Right ventricle myocardium superior (tissue), 1 donor: ENCODE measurements at regions not wholly inside any gene's neighbourhood (a gene's known extent, or its start where the extent isn't known, plus 50 kb on each side); places are given as distances from the start of the nearest gene placed in this dataset.

Experiments used
- ATAC-seq: fragments of 200-7000 bp; cut with Tn5 transposase; one replicate; pipeline ENCODE4 v1.9.1; 2020; ENCODE audit warnings: mild to moderate bottlenecking; ENCODE audit not compliant: poor library complexity
- DNase-seq: peaks from one replicate; pipeline ENCODE4 v3.0.0-alpha.2; 2020
- intact Hi-C: fragments of 100-400 bp; cut with DNase I; formaldehyde crosslinking; loops from one replicate; pipeline ENCODE4 v1.11.2; 2022
- donor health status: DM: no; HTN: yes; CAD: no; lungs with severe emphysema.

DNA sequence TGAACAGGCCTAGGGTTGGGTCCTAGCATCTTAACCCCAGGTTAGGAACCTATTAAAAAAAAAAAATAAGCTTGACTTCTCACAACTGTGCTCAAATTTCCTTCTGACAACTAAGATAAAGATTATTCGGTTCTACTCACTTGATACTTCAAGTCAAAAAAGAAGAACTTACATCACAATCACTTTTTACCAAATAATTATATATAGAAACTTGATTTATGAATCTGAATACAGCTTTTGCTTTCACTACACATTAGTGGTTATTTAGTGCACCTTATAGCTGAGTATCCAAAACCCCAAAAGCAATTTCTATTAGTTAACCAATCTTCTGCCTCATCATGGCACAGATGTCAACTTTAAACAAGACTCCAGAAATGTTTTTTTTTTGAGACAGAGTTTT is 119.0 kb upstream of the DST start:
- intact Hi-C loops: no loop called here
- ATAC-seq (no peak), DNase-seq (no peak)

DNA sequence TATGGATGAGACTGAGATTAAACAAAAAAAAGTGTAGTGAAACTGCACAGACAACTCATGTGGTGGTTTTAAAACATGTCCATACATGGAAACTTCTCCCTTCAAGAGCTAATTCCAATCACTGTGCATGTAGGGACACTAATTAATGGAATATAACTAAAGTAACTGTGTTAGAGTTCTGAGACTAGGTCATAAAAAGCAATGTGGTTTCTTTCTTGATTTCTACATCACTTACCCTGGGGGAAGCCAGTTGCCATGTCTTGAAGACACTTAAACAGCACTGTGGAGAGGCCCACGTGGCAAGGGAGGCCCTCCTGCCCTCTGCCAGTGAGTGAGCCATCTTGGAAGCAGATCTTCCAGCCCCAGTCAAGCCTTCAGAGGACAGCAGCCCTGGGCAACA is 118.2 kb upstream of the DST start:
- ATAC-seq (no peak), DNase-seq (no peak)
- intact Hi-C loops: no loop called here

DNA sequence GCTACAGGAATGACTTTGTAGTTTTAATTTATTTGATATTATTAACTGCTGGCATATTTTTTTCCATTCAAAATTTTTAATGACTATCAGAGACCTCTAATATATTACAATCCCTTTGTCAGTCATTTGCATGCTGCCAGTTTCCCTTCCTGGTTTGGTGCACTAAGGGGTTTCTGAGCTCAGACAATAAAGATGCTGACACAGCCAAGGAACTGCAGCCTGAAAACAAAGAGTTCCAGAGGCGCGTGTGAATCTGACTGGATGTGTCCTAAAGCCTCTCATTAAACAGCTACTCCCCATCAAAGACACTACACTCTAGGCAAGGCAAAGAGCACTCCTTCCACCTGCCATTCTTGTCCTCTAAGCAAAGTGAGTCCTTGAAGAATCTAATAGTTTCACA is 116.8 kb upstream of the DST start:
- DNase-seq (no peak), ATAC-seq (no peak)
- intact Hi-C loops: loop anchor here (5.0 kb wide), 1 partner anchor 47 kb away; no protein-coding TSS in a partner anchor

DNA sequence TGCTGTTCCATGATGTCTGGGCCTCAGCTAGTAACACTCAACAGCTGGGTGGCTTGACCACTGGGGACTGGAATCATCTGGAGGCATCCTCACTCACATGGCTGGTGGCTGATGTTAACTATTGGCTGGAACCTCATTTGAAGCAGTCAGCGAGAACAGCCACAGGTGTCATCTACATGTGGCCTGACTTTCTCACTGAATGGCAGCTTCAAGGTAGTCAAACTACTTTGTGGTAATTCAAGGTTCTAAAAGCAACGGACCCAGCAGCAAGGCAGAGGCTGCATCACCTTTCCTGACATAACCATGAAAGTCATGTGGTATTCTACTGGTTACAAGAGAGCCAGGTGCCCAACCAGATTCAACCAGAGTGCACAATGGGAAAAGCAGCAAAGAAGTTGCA is 115.9 kb upstream of the DST start:
- ATAC-seq (no peak), DNase-seq (no peak)
- intact Hi-C loops: loop anchor here (5.0 kb wide), 1 partner anchor 46 kb away; no protein-coding TSS in a partner anchor

DNA sequence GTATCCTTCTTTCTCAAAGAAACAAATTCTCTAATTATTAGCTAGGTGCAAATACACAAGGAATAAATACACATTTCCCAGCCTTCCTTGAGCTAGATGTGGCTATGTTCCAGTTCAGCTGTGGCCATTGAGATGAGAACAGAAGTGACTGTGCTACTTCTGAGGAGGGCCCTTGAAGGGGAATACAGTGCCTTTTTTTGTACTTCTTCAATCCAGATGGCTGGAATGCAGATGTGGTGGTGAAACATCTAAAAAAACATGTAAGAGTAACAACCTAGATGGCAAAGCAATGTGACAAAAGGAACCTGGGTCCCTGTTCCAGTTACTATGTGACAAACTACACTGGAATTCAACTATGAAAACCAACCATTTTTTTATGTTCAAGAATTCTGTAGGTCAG is 115.4 kb upstream of the DST start:
- no peak for ATAC-seq
- intact Hi-C loops: loop anchor here (5.0 kb wide), 1 partner anchor 46 kb away; no protein-coding TSS in a partner anchor

DNA sequence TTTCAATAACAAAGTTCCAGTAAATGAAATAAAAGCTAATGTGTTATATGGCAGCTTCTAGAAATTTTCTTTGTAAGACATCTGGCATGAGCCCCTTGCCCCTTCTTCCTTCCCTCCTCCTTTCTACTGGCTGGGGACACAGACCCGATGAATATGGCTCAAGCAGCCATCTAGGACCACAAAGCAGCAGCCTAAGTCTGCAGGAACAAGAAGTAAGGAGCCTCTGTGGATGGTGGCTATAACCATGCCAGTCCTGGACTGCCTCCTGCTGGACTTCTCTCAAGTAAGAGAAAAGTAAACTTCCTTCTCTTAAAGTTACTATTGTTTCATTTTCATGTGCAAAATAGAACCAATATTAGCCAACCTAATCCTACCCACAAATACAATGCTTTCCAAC is 114.9 kb upstream of the DST start:
- peak; percentile 35 for ATAC-seq
- no peak for DNase-seq
- intact Hi-C loops: loop anchor here (5.0 kb wide), 1 partner anchor 45 kb away; no protein-coding TSS in a partner anchor

More for the DNA sequence above, 115.4 kb upstream of the DST start:
- DNase-seq: no peak

DNA sequence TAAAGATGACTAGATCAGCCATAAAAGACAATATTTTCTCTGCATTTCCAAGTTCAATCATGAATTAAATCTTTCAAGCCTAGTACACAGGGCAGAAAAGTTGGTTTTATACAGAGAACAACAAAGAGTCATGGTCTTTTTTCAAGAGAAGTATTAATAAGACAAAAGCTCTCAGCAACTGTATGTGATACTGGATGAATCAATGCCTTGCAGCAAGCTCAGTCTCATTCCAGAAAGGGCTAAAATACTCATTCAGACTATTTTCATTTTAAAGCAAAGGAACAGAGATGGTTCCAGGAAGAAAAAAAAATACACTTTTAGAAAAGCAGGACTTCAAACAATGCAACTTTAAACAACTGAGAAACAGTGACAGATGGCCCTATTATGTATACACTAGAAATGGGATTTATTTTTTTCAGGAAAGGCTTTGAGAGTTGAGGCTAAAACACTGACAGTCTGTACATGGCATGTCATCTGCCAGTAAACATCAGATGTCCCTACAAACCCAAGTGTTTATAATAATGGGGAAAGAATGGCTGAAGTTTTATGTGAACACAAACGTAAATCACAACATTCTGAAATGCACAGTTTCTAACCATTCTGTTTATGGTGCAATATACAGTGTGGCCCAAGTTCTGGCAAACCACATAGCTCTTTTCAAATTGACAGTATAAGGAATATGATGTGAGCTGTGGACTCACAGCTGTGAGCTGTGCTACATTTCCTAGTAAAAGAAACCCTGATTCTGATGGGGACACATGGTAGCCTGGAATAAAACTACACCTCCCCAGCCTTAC is 114.3 kb upstream of the DST start:
- no peak for ATAC-seq
- DNase-seq: no peak
- intact Hi-C loops: loop anchor here (5.0 kb wide), 1 partner anchor 45 kb away; no protein-coding TSS in a partner anchor

DNA sequence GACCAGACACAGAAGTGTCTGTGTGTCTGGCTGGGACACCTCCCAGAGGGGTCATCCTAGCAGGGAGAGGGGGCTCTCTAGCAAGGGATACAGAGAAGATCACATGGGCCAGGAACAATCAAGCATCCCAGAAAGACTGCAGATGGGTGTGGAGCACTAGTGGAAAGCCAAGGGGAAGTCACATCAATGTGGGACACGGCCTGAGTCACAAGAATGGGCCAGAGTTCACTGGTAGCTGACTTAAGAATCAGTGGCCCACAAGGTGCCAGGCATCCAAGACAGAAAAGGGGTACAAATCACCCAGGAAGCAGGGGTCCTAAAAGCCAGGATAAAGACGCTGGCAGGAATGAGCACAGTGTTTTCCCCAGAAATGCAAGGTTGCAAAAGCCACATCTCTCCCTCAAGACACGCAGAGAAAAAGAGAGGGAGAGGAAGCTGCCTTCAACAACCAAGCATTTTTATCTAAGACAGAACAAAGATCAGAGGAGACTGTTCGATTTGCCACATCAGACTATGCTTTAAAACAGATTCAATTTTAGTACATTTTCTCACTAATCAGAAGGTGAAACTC is 113.6 kb upstream of the DST start:
- ATAC-seq (peak; percentile 28), DNase-seq (no peak)
- intact Hi-C loops: loop anchor here (5.0 kb wide), 1 partner anchor 44 kb away; no protein-coding TSS in a partner anchor

DNA sequence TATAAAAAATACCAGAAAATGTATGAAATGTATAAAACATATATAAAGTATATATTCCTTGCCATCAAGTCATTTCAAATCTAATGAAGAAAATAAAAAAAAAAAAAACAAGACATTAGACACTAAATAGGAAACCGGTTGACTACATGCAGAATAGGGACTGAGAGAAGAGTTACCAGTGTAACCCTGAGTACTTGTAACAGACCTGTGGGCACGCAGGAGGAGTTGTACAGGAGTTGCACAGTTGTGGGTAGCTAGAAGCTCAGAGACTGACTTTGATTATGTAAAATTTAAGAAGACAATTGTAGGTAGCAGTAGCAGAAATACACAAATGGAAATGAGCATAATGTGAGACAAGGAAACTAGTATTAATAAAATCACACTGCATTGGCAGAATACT is 112.4 kb upstream of the DST start:
- intact Hi-C loops: loop anchor here (5.0 kb wide), 1 partner anchor 43 kb away; no protein-coding TSS in a partner anchor
- ATAC-seq: peak; percentile 57
- no peak for DNase-seq

DNA sequence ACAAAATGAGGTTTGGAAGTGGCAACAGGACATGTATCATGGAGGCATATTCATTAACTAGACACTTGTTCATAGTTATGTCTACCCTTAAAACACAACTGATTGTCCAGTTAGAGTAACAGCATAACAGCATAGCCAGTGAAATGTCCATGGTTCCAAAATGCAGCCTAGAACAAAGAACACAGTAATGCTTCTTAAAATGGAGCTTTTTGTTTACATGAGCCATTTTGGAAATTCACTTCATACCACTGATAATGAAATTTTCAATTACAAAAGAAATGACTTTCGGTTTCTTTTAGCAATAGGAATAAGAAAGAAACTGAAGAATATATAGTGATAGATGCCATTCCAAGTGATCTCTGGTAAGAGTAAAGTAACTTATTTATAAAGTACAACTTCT is 111.1 kb upstream of the DST start:
- DNase-seq (no peak), ATAC-seq (no peak)
- intact Hi-C loops: no loop called here

DNA sequence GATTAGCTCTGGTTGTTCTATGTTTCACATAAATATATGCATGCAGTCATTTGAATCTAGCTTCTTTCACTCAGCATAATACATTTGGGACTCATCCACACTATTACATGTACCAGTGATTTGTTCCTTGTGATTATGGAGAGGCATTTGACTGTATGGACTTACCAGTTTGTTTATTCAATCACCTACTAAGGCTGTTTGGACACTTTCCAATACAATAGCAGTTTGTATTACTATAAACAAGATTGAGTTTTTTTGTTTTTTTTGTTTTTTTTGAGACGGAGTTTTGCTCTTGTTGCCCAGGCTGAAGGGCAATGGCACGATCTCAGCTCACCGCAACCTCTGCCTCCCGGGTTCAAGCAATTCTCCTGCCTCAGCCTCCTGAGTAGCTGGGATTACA is 109.8 kb upstream of the DST start:
- intact Hi-C loops: no loop called here
- ATAC-seq (no peak), DNase-seq (no peak)

DNA sequence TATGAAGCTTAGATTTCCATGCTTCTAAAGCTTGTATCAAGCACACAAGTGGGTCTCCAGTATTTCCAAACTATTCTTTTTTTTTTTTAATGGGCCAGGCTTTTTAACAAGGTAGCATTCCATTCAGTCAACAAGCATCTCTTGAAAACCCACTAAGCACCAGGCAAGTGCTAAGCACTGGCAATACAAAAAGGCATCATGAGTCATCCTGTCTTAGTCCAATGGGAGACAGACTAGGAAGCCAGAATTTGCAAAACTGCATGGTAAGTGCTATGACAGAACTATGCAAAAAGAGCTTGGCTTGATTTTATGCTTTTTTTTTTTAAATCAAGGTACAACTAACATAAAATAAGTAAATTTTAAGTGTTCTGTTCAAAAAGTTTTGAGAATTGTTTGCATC is 109.3 kb upstream of the DST start:
- peak; percentile 35 for ATAC-seq
- intact Hi-C loops: no loop called here
- DNase-seq: no peak

DNA sequence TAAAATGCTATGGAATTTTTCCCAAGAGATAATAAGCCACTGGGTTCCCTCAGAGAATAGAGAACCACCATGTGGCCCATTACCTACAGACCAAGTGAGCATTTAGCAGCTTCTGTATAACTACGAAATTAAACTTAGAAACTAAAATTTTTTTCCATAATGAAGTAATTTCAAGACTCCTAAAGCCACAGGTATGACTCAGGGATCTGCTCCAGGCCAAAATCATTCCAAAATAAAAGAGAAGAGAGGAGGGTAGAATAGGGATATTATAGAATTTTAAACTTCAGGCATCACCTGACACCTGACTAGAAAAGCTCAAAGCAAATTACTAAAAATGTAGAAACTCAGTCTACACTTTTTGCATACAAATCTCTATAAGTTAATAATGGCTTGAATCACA is 108.9 kb upstream of the DST start:
- ATAC-seq (no peak), DNase-seq (no peak)
- intact Hi-C loops: no loop called here

DNA sequence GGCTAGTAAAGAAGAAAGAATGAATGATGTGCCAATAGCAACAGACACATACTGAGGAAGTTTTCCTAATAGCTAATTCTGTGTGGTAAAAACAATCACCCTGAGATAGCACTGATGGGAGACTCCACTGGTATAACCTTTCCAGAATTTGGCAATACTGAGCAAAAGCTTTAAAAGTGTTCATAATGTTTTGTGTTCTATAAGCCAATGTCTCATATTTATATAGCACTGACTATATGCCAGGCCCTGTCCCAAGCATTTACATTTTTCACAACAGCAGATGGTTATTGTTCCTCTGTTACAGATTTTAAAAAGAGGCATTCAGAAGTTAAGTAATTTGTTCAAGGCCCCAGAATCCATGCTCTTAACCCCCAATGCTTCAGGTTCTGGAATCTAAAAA is 108.0 kb upstream of the DST start:
- DNase-seq (no peak), ATAC-seq (no peak)
- intact Hi-C loops: no loop called here

DNA sequence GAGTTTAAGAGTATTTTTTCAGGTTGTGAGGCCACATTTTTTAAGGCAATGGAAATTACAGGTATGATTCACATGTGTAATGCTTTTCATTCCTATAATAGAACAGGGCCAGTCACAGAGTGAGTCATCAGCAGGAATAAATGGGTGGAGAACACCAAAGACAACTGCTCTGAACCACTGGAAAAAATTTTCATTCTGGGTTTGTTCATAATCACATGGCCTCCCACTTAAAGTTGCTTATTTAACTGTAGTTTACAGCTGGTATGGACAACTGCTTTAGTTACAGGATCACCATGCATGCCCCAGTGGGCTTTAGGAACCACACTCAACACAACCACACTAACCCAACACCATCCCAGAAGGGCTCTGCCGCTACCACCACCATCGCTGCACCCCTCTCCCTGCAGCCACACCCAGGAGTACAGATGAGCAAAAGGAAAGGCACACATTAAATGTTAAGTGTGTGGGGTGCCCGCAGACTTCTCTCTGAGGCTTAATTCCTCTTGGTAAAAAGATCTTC is 107.0 kb upstream of the DST start:
- intact Hi-C loops: no loop called here

DNA sequence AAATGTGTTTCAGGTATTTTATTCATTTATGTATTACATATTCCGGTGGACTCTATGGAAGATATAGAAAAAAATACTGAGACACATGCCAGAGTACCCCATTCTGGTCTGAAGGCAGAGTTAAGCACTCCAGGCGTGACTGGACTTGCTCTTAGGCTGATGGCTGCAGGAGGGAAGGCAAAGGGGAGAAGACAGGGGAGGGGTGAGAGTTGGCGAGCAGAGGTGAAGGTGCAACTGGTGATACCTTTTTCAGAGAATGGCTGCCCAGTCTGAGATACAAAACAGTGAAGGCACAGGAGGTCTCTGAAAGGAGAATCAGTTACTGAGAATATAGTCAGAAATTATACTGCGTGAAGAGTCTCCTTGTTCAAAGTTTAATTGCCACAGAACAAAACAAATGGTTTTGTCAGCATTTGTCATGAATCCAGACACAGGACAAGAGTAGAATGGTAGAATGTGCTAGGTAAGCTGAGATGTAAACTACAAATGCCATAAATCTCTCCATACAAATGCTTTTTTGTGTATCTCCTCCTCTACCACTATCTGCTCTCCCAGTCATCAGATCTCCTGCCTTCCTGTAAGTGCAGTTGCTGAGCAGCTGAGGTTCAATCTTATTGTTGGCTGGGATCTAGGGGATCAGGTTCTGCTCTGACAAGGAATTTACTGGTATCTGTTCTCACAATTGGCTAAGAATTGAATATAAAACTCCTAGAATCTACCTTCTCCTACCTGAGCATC is 104.2 kb upstream of the DST start:
- DNase-seq: no peak
- intact Hi-C loops: no loop called here
- no peak for ATAC-seq

More for the DNA sequence above, 107.0 kb upstream of the DST start:
- ATAC-seq (no peak), DNase-seq (no peak)

DNA sequence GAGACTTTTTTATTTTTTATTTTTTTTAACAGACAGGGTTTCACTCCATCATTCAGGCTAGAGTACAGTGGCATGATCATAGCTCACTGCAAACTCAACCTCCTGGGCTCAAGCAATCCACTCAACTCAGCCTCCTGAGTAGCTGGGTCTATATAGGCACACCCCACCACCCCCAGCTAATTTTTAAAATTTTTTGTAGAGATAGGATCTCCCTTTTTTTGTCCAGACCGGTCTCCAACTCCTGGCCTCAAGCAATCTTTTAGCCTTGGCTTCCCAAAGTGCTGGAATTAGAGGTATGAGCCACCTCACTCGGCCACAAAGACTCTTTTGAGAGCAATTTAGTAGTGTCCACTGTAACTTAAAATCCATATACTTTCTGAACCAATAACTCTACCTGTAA is 103.3 kb upstream of the DST start:
- ATAC-seq (no peak), DNase-seq (no peak)
- intact Hi-C loops: no loop called here

DNA sequence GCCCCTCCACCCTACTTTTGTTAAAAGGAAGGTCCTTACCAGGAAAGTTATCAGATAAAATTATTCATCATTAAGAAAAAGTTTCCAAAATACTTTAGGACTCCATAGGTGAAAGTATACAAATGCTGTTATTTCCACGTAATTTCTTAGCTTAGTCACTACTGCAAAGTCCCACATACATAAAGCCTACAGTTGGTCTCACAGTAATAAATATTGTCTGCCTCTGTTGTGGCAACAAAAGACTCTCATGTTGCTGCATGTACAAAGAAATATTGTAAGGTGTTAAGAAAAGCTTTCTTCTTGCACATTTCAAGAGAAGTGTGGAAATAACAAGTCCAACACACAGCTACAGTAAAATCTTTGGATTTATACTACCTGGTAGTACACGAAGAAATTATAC is 102.4 kb upstream of the DST start:
- ATAC-seq (no peak), DNase-seq (no peak)
- intact Hi-C loops: no loop called here

DNA sequence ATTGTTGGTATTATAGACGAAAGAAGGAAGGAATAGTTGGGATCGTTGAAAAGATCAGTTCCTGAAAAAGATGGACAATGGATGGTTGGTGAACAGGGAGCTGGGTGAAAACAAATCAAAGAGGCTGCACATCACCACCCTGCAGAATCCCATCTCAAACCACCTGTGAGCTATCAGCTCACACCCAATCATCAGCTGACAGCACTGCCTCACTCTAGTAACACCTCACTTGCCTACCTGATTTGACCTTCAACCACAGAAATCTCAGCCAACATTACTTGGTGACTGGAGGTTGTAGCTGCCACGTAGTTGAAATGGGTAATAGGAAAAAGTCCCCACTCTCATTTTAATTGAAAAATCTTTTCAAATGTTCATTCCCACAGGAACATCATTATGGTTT is 101.8 kb upstream of the DST start:
- intact Hi-C loops: no loop called here
- ATAC-seq (peak; percentile 80), DNase-seq (no peak)
